Suprapubic skin (tissue), 4 donors: ENCODE measurements at regions not wholly inside any gene's neighbourhood (a gene's known extent, or its start where the extent isn't known, plus 50 kb on each side); places are given as distances from the start of the nearest gene placed in this dataset.

Experiments
- DNase-seq, 2 donors: peaks; one replicate each; pipeline ENCODE4 v3.0.0-alpha.2; 2019; ENCODE audit warnings: low spot score in 2 of 2
- H3K27ac ChIP-seq: fragments of 200-600 bp; sonication (generic); one replicate; pipeline ENCODE4 v1.5.1; 2019
- H3K27me3 ChIP-seq: fragments of 200-600 bp; sonication (generic); one replicate; pipeline ENCODE4 v1.5.1; 2019
- H3K36me3 ChIP-seq: fragments of 200-600 bp; sonication (generic); one replicate; pipeline ENCODE4 v1.5.1; 2019
- H3K4me1 ChIP-seq: fragments of 200-600 bp; sonication (generic); one replicate; pipeline ENCODE4 v1.5.1; 2019
- H3K4me3 ChIP-seq: fragments of 200-600 bp; sonication (generic); one replicate; pipeline ENCODE4 v1.5.1; 2019; ENCODE audit warnings: mild to moderate bottlenecking
- H3K9me3 ChIP-seq: fragments of 200-600 bp; sonication (generic); one replicate; pipeline ENCODE4 v1.5.1; 2019
- EP300 ChIP-seq: sonication (generic); formaldehyde crosslinking; IDR thresholded peaks from one replicate; pipeline ENCODE4 v1.6.1; 2017; ENCODE audit warnings: antibody characterized with exemption
- POLR2A ChIP-seq, 2 donors: fragments of 450-650 bp; IDR thresholded peaks; one replicate each; pipeline ENCODE4 v1.6.1; 2017; ENCODE audit warnings: antibody characterized with exemption in 2 of 2, mild to moderate bottlenecking in 2 of 2, moderate library complexity in 2 of 2
- POLR2AphosphoS5 ChIP-seq, 3 donors: sonication (generic); formaldehyde crosslinking; IDR thresholded peaks; one replicate each; pipeline ENCODE4 v1.6.1; 2017; ENCODE audit warnings: antibody characterized with exemption in 3 of 3
- WGBS: methylation state at CpG from one replicate; pipeline ENCODE4 v1.1.5; 2018; 5-methylcytosine and 5-hydroxymethylcytosine counted together
- TF ChIP-seq, protein P1 (sequence below), 2 donors: fragments of 200-600 bp in 1 of 2; fragments of 450-650 bp in 1 of 2; sonication (generic) in 1 of 2; IDR thresholded peaks; one replicate each; pipeline ENCODE4 v1.5.1; 2016 to 2019; ENCODE audit warnings: antibody characterized with exemption in 2 of 2, mild to moderate bottlenecking in 1 of 2, moderate library complexity in 1 of 2

DNA sequence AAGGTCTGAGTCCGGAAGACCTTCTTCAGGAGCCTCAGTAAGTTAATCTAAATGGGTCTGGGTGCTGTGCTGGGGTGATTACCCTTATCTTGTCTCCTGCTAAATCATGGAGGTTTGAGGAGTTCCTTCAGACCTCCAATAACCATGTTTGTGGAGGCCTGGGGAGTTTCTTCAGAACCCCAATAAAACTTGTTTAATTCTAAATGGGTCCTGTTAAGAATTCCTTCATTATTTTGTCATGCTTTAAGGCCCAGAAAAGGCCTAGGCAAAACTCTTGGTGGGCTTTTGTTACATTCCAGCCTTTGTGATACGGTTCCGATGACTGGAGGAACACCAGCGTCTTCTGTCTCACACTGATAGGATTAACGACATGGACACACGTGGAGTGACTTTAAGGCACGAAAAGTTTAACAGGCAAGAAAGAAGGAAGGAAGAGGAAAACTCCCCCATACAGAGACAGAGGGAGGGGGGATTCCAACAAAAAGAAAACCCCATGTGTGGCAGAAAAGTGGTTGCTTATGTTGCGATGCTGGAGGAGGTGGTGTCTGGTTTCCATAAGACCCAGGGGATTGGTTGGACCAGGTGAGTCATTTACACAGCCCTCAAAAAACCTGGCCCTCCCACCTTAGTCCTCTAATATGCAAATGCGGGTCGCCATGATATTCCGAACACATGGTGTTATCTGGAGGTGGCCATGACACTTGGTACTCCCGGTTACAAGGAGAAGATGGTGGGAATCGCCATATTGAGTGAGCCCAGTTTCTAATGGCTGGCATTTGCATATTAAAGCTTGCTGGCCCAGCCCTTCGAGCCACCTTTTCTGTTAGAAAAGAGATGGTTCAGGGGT lies 72.6 kb upstream of the MFGE8 start:
- Histone ChIP-seq H3K36me3 (no peaks in the 10 kb centered on the region), H3K4me3 (no peak overlapping the region), H3K4me1 (peaks cover 8% of the 10 kb centered on the region), H3K9me3 (no peaks in the 10 kb centered on the region), H3K27me3 (no peaks in the 10 kb centered on the region), H3K27ac (no peak overlapping the region)
- 87% methylated on average over 14 of the region's 14 CpGs for WGBS
- TF ChIP-seq, protein P1, sequence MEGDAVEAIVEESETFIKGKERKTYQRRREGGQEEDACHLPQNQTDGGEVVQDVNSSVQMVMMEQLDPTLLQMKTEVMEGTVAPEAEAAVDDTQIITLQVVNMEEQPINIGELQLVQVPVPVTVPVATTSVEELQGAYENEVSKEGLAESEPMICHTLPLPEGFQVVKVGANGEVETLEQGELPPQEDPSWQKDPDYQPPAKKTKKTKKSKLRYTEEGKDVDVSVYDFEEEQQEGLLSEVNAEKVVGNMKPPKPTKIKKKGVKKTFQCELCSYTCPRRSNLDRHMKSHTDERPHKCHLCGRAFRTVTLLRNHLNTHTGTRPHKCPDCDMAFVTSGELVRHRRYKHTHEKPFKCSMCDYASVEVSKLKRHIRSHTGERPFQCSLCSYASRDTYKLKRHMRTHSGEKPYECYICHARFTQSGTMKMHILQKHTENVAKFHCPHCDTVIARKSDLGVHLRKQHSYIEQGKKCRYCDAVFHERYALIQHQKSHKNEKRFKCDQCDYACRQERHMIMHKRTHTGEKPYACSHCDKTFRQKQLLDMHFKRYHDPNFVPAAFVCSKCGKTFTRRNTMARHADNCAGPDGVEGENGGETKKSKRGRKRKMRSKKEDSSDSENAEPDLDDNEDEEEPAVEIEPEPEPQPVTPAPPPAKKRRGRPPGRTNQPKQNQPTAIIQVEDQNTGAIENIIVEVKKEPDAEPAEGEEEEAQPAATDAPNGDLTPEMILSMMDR (IDR thresholded peaks at IDR 0.05), result no peak
- TF ChIP-seq POLR2AphosphoS5 (IDR thresholded peaks at IDR 0.05) (no peak), EP300 (no peak), POLR2A (IDR thresholded peaks at IDR 0.05) (no peak)
- DNase-seq, result no peak

DNA sequence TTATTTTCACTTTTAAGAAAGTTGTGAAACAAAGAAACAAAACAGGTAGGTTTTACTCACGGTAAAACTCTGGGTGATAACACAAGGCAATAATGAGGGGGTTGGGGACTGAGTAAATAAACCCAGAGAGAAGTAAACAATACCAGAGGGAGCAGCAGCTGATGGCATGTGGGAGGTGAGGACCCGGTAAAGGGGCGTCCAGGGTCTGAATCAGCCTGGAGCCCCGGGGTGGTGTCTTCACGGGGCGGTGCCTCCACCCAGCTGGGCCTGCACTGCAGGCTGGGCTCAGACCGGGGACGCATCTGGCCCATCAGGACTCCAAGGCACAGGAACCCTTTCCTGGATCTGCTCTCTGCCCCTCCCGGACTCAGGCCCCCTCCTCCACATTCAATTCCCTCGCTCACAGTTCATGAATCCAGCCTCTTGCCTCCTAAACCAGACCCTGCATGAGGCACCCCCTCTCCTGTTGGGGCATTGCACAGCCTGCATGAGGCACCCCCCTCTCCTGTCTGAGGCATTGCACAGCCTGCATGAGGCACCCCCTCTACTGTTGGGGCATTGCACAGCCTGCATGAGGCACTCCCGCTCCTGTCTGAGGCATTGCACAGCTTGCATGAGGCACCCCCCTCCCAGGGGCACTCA lies 73.9 kb upstream of the MFGE8 start:
- H3K9me3 ChIP-seq, result no peaks in the 10 kb centered on the region
- no peak overlapping the region for H3K27ac ChIP-seq
- H3K27me3 ChIP-seq, result no peaks in the 10 kb centered on the region
- H3K4me1 ChIP-seq, result peaks cover 8% of the 10 kb centered on the region
- no peak for DNase-seq
- 67% methylated on average over 9 of the region's 11 CpGs for WGBS
- TF ChIP-seq POLR2A (IDR thresholded peaks at IDR 0.05) (no peak), EP300 (no peak), POLR2AphosphoS5 (IDR thresholded peaks at IDR 0.05) (no peak)
- TF ChIP-seq, protein P1 (IDR thresholded peaks at IDR 0.05), result no peak
- no peaks in the 10 kb centered on the region for H3K36me3 ChIP-seq
- no peak overlapping the region for H3K4me3 ChIP-seq

DNA sequence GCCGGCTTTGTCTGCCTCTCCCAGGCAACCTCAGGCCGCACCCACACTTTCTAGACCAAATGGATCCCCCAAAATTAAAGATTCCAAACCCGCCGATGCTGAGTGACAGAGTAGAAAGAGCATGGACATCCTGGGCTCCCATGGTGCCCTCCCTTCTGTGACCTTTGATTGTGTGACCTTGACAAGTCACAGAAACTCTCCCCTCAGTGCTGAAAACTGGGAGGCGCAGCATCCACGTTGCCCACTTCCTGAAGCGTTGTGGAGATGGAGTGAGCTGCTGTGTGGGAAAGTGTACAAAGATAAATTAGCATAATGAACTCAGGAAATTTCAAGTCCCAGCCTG lies 74.4 kb upstream of the MFGE8 start:
- Histone ChIP-seq H3K4me3 (no peak overlapping the region), H3K9me3 (no peaks in the 10 kb centered on the region), H3K27me3 (no peaks in the 10 kb centered on the region), H3K4me1 (peaks cover 4% of the 10 kb centered on the region), H3K36me3 (no peaks in the 10 kb centered on the region), H3K27ac (no peak overlapping the region)
- 65% methylated on average over 5 of the region's 7 CpGs for WGBS
- no peak for DNase-seq
- TF ChIP-seq POLR2A (IDR thresholded peaks at IDR 0.05) (no peak), POLR2AphosphoS5 (IDR thresholded peaks at IDR 0.05) (no peak), EP300 (no peak)
- TF ChIP-seq, protein P1 (IDR thresholded peaks at IDR 0.05), result no peak

DNA sequence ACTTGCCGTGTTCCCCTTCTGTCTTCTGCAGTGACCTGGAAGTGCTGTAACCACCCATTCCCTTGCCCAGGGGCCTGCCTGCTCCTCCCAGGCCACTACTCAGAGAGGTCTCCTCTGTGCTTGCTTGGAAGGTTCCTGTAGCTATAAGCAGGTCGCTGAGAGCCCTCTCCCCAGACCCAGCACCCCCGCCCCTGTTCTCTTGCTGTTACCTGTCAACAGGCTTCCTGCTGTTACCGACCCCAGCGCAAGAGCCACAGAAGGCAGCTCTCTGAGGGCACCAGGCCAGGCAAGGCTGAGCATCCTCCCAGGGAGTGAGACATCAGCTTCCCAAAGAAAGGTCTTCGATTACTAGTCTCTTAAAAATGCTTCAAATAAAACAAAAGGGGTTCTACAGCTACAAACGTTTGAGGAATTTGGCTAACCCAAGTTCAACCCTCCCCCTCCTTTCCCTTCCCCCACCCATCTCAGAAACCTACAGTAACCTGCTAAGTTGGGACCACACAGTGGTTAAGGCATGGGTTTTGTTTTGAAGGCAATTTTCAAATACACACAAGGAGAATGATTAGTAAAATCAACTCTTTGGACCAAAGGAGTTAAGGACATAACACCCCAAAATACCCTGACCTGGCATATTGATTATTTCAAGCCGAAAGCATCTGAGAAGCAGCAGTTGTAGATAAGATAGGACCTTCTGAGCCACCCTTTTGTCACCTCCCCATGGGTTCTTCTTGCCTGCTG lies 74.9 kb upstream of the MFGE8 start:
- no peaks in the 10 kb centered on the region for H3K36me3 ChIP-seq
- H3K27ac ChIP-seq, result no peak overlapping the region
- WGBS, result 57% methylated on average over 8 of the region's 8 CpGs
- H3K9me3 ChIP-seq, result no peaks in the 10 kb centered on the region
- no peak for TF ChIP-seq EP300
- no peak for DNase-seq
- no peaks in the 10 kb centered on the region for H3K27me3 ChIP-seq
- H3K4me1 ChIP-seq, result no peaks in the 10 kb centered on the region
- no peak overlapping the region for H3K4me3 ChIP-seq

DNA sequence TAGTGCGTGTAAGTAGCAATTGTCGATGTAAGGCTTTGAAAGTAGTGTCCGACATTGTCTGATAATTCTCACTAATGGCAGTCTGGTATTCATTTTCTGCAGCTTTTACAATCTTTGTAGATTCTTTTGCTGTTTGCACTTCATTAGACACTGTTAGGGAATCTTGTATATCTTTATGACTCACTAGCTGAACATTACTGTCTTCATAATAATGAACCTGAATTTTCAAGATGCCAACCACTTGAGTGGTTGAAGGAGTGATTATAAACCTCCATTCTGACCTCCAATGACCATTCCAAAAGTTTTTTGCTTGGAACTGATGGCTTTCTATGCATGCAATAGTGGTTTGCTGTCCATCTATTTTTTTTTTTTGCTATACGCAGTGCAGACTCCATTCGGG lies 76.4 kb upstream of the MFGE8 start:
- no peak for DNase-seq
- no peak overlapping the region for H3K4me3 ChIP-seq
- no peaks in the 10 kb centered on the region for H3K36me3 ChIP-seq
- no peaks in the 10 kb centered on the region for H3K9me3 ChIP-seq
- peaks cover under 1% of the 10 kb centered on the region for H3K27me3 ChIP-seq
- TF ChIP-seq, protein P1 (IDR thresholded peaks at IDR 0.05), result no peak
- TF ChIP-seq POLR2AphosphoS5 (IDR thresholded peaks at IDR 0.05), result no peak
- TF ChIP-seq EP300, result no peak
- no peak for TF ChIP-seq POLR2A (IDR thresholded peaks at IDR 0.05)
- 74% methylated on average over 5 of the region's 5 CpGs for WGBS
- no peaks in the 10 kb centered on the region for H3K4me1 ChIP-seq
- no peak overlapping the region for H3K27ac ChIP-seq
